ENCODE measurements at regions not wholly inside any gene's neighbourhood (a gene's known extent, or its start where the extent isn't known, plus 50 kb on each side); places are given as distances from the start of the nearest gene placed in this dataset.
"Not testable (repeated sequence)": the region's sequence is repeated elsewhere in the genome, so short reads cannot be mapped to it uniquely, and the experiment has no call there.

- TF ChIP-seq POLR2A (IDR thresholded peaks at IDR 0.05; ENCODE audit: low read length) (no peak), GATA1 (IDR thresholded peaks at IDR 0.05; ENCODE audit: low read depth, low read length) (no peak)
- peak in 1 of 2 experiments; percentile 7 for DNase-seq
These were observed 144.6 kb upstream of the ZNF366 start for GRCh38 chr5:72651779-72652178.

GRCh38 chr5:72651109-72651508 lies 143.9 kb upstream of the ZNF366 start:
- TF ChIP-seq GATA1 (IDR thresholded peaks at IDR 0.05; ENCODE audit: low read depth, low read length) (no peak), POLR2A (IDR thresholded peaks at IDR 0.05; ENCODE audit: low read length) (no peak)
- no peak for DNase-seq

- DNase-seq, result no peak
These were observed 142.2 kb upstream of the ZNF366 start for GRCh38 chr5:72649449-72649848.

GRCh38 chr5:72648480-72648879 lies 141.3 kb upstream of the ZNF366 start:
- no peak for DNase-seq
- no peak for TF ChIP-seq GATA1 (IDR thresholded peaks at IDR 0.05; ENCODE audit: low read depth, low read length)
- no peak for TF ChIP-seq POLR2A (IDR thresholded peaks at IDR 0.05; ENCODE audit: low read length)

More at GRCh38 chr5:72649449-72649848, 142.2 kb upstream of the ZNF366 start:
- no peak for TF ChIP-seq GATA1 (IDR thresholded peaks at IDR 0.05; ENCODE audit: low read depth, low read length)

- no peak for DNase-seq
- no peak for TF ChIP-seq POLR2A (IDR thresholded peaks at IDR 0.05; ENCODE audit: low read length)
These were observed 140.6 kb upstream of the ZNF366 start for GRCh38 chr5:72647806-72648205.

- no peak for DNase-seq
These were observed 139.1 kb upstream of the ZNF366 start for GRCh38 chr5:72646246-72646866.

GRCh38 chr5:72645064-72645846 lies 138.0 kb upstream of the ZNF366 start:
- TF ChIP-seq POLR2A (IDR thresholded peaks at IDR 0.05; ENCODE audit: low read length), result no peak
- TF ChIP-seq GATA1 (IDR thresholded peaks at IDR 0.05; ENCODE audit: low read depth, low read length), result no peak
- no peak for DNase-seq

More at GRCh38 chr5:72646246-72646866, 139.1 kb upstream of the ZNF366 start:
- TF ChIP-seq POLR2A (IDR thresholded peaks at IDR 0.05; ENCODE audit: low read length) (no peak), GATA1 (IDR thresholded peaks at IDR 0.05; ENCODE audit: low read depth, low read length) (no peak)

- DNase-seq, result no peak
- TF ChIP-seq POLR2A (IDR thresholded peaks at IDR 0.05; ENCODE audit: low read length), result no peak
- no peak for TF ChIP-seq GATA1 (IDR thresholded peaks at IDR 0.05; ENCODE audit: low read depth, low read length)
These were observed 137.1 kb upstream of the ZNF366 start for GRCh38 chr5:72644296-72644695.

GRCh38 chr5:72641164-72641563 lies 134.0 kb upstream of the ZNF366 start:
- no peak for DNase-seq
- TF ChIP-seq POLR2A (IDR thresholded peaks at IDR 0.05; ENCODE audit: low read length) (no peak), GATA1 (IDR thresholded peaks at IDR 0.05; ENCODE audit: low read depth, low read length) (no peak)

GRCh38 chr5:72637058-72637457 lies 129.8 kb upstream of the ZNF366 start:
- DNase-seq, result no peak
- TF ChIP-seq POLR2A (IDR thresholded peaks at IDR 0.05; ENCODE audit: low read length) (no peak), GATA1 (IDR thresholded peaks at IDR 0.05; ENCODE audit: low read depth, low read length) (no peak)

- not testable (repeated sequence) for DNase-seq
These were observed 129.4 kb upstream of the ZNF366 start for GRCh38 chr5:72636565-72636964.

GRCh38 chr5:72634444-72634843 lies 127.2 kb upstream of the ZNF366 start:
- no peak for DNase-seq
- TF ChIP-seq POLR2A (IDR thresholded peaks at IDR 0.05; ENCODE audit: low read length) (no peak), GATA1 (IDR thresholded peaks at IDR 0.05; ENCODE audit: low read depth, low read length) (no peak)

- no peak for TF ChIP-seq POLR2A (IDR thresholded peaks at IDR 0.05; ENCODE audit: low read length)
- no peak for TF ChIP-seq GATA1 (IDR thresholded peaks at IDR 0.05; ENCODE audit: low read depth, low read length)
- DNase-seq, result no peak
These were observed 126.4 kb upstream of the ZNF366 start for GRCh38 chr5:72633649-72634048.

GRCh38 chr5:72633041-72633445 lies 125.8 kb upstream of the ZNF366 start:
- no peak for DNase-seq
- TF ChIP-seq GATA1 (IDR thresholded peaks at IDR 0.05; ENCODE audit: low read depth, low read length) (no peak), POLR2A (IDR thresholded peaks at IDR 0.05; ENCODE audit: low read length) (no peak)

GRCh38 chr5:72630721-72631120 lies 123.5 kb upstream of the ZNF366 start:
- TF ChIP-seq GATA1 (IDR thresholded peaks at IDR 0.05; ENCODE audit: low read depth, low read length) (no peak), POLR2A (IDR thresholded peaks at IDR 0.05; ENCODE audit: low read length) (no peak)
- DNase-seq, result no peak
